ENCODE measurements at regions not wholly inside any gene's neighbourhood (a gene's known extent, or its start where the extent isn't known, plus 50 kb on each side); places are given as distances from the start of the nearest gene placed in this dataset.

GRCh38 chr1:82899017-82899416, 1098.3 kb downstream of the ADGRL2 start:
- TF ChIP-seq CTCF (IDR thresholded peaks at IDR 0.05) (no peak), POLR2AphosphoS5 (IDR thresholded peaks at IDR 0.05) (no peak), POLR2A (IDR thresholded peaks at IDR 0.05) (no peak)
